ENCODE measurements at regions not wholly inside any gene's neighbourhood (a gene's known extent, or its start where the extent isn't known, plus 50 kb on each side); places are given as distances from the start of the nearest gene placed in this dataset.
"Not testable (repeated sequence)": the region's sequence is repeated elsewhere in the genome, so short reads cannot be mapped to it uniquely, and the experiment has no call there.

GRCh38 chr13:73809561-73809960 lies 324.6 kb downstream of the KLF12 start:
- Histone ChIP-seq H3K4me1 (ENCODE audit: insufficient read depth, low read length) (peaks cover 8% of the 10 kb centered on the region), H3K27ac (ENCODE audit: low read depth in 1 of 2, low read length in 2 of 2) (no peak overlapping the region), H3K9me3 (ENCODE audit: control insufficient read depth in 1 of 2, insufficient read depth in 1 of 2, low read length in 2 of 2) (peaks cover 0 to 6% of the 10 kb centered on the region in 2 experiments), H3K36me3 (ENCODE audit: insufficient read depth, low read length) (peaks cover 37% of the 10 kb centered on the region), H3K27me3 (ENCODE audit: control insufficient read depth in 1 of 2, insufficient read depth in 2 of 2, low read length in 2 of 2) (no peaks in the 10 kb centered on the region), H3K4me3 (ENCODE audit: low read length) (no peak overlapping the region)
- H3K27me3 Mint-ChIP-seq: no peaks in the 10 kb centered on the region
- H3K27ac Mint-ChIP-seq: no peak overlapping the region
- H3K9me3 Mint-ChIP-seq: no peaks in the 10 kb centered on the region
- no peak overlapping the region for H3K4me3 Mint-ChIP-seq
- no peak for DNase-seq
- peaks cover 44% of the 10 kb centered on the region for H3K4me1 Mint-ChIP-seq (ENCODE audit: low read depth)
- intact Hi-C loops (cut with DNase I, micrococcal nuclease): no loop called here
- peaks cover 72% of the 10 kb centered on the region for H3K36me3 Mint-ChIP-seq (ENCODE audit: low read depth)
- CTCF ChIA-PET: interaction anchor here (1.2 kb wide), 1 partner anchor 34 kb away, joined by 3 read pairs; no protein-coding TSS in a partner anchor
- TF ChIP-seq, protein P1, sequence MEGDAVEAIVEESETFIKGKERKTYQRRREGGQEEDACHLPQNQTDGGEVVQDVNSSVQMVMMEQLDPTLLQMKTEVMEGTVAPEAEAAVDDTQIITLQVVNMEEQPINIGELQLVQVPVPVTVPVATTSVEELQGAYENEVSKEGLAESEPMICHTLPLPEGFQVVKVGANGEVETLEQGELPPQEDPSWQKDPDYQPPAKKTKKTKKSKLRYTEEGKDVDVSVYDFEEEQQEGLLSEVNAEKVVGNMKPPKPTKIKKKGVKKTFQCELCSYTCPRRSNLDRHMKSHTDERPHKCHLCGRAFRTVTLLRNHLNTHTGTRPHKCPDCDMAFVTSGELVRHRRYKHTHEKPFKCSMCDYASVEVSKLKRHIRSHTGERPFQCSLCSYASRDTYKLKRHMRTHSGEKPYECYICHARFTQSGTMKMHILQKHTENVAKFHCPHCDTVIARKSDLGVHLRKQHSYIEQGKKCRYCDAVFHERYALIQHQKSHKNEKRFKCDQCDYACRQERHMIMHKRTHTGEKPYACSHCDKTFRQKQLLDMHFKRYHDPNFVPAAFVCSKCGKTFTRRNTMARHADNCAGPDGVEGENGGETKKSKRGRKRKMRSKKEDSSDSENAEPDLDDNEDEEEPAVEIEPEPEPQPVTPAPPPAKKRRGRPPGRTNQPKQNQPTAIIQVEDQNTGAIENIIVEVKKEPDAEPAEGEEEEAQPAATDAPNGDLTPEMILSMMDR (IDR thresholded peaks at IDR 0.05): no peak
- no peak for ATAC-seq (ENCODE audit: poor library complexity)
- POLR2A ChIA-PET: no interaction called here

GRCh38 chr13:73808318-73808717 lies 325.9 kb downstream of the KLF12 start:
- peaks cover 8% of the 10 kb centered on the region for H3K4me1 ChIP-seq (ENCODE audit: insufficient read depth, low read length)
- peak overlapping the region; percentile 59 for H3K27ac Mint-ChIP-seq
- H3K4me3 ChIP-seq (ENCODE audit: low read length): no peak overlapping the region
- ChIA-PET POLR2A (interaction anchor here (1.2 kb wide), 1 partner anchor 43 kb away, joined by 4 read pairs; no protein-coding TSS in a partner anchor), CTCF (no interaction called here)
- H3K9me3 ChIP-seq (ENCODE audit: control insufficient read depth in 1 of 2, insufficient read depth in 1 of 2, low read length in 2 of 2): peaks cover 0 to 6% of the 10 kb centered on the region in 2 experiments
- peaks cover 72% of the 10 kb centered on the region for H3K36me3 Mint-ChIP-seq (ENCODE audit: low read depth)
- no peaks in the 10 kb centered on the region for H3K27me3 Mint-ChIP-seq
- peaks cover 48% of the 10 kb centered on the region for H3K4me1 Mint-ChIP-seq (ENCODE audit: low read depth)
- DNase-seq (no peak), ATAC-seq (ENCODE audit: poor library complexity) (no peak)
- TF ChIP-seq, protein P1 (IDR thresholded peaks at IDR 0.05): no peak
- H3K36me3 ChIP-seq (ENCODE audit: insufficient read depth, low read length): peaks cover 37% of the 10 kb centered on the region
- intact Hi-C loops (cut with DNase I, micrococcal nuclease): no loop called here
- no peaks in the 10 kb centered on the region for H3K9me3 Mint-ChIP-seq
- H3K27ac ChIP-seq (ENCODE audit: low read depth in 1 of 2, low read length in 2 of 2): no peak overlapping the region
- H3K27me3 ChIP-seq (ENCODE audit: control insufficient read depth in 1 of 2, insufficient read depth in 2 of 2, low read length in 2 of 2): no peaks in the 10 kb centered on the region
- no peak overlapping the region for H3K4me3 Mint-ChIP-seq

DNA sequence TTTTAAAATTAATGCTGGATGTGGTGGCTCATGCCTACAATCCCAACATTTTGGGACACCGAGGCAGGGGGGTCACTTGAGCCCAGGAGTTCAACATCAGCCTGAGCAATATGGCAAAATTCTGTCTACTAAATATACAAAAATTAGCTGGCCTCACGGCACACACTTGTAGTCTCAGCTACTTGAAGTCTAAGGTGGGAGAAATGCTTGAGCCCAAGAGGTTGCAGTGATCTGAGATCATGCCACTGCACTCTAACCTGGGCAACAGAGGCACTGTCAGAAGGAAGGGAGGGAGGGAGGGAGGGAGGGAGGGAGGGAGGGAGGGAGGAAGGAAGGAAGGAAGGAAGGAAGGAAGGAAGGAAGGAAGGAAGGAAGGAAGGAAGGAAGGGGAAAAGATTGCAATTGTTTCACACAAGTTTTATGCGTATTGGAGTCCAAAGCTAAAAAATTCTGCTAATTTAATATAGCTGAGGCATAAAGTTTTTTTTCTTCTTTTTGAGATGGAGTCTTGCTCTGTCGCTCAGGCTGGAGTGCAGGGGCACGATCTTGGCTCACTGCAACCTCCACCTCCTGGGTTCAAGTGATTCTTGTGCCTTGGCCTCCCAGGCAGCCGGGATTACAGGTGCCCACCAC lies 328.8 kb downstream of the KLF12 start:
- H3K27ac ChIP-seq (ENCODE audit: low read depth in 1 of 2, low read length in 2 of 2); DNase-seq; H3K4me1 ChIP-seq (ENCODE audit: insufficient read depth, low read length); H3K4me3 Mint-ChIP-seq; H3K9me3 Mint-ChIP-seq; ATAC-seq (ENCODE audit: poor library complexity); H3K27ac Mint-ChIP-seq; H3K27me3 Mint-ChIP-seq; H3K27me3 ChIP-seq (ENCODE audit: control insufficient read depth in 1 of 2, insufficient read depth in 2 of 2, low read length in 2 of 2); H3K9me3 ChIP-seq (ENCODE audit: control insufficient read depth in 1 of 2, insufficient read depth in 1 of 2, low read length in 2 of 2); intact Hi-C loops (cut with DNase I, micrococcal nuclease); CTCF ChIA-PET; H3K4me3 ChIP-seq (ENCODE audit: low read length): not testable (repeated sequence)
- Mint-ChIP-seq H3K36me3 (ENCODE audit: low read depth) (peaks cover 61% of the 10 kb centered on the region), H3K4me1 (ENCODE audit: low read depth) (peaks cover 42% of the 10 kb centered on the region)
- peaks cover 22% of the 10 kb centered on the region for H3K36me3 ChIP-seq (ENCODE audit: insufficient read depth, low read length)
- POLR2A ChIA-PET: interaction anchor here (0.7 to 1.3 kb wide), 3 partner anchors 10 to 40 kb away, joined by 3 to 4 read pairs (median 3); no protein-coding TSS in a partner anchor
